ENCODE measurements at regions not wholly inside any gene's neighbourhood (a gene's known extent, or its start where the extent isn't known, plus 50 kb on each side); places are given as distances from the start of the nearest gene placed in this dataset.

DNA sequence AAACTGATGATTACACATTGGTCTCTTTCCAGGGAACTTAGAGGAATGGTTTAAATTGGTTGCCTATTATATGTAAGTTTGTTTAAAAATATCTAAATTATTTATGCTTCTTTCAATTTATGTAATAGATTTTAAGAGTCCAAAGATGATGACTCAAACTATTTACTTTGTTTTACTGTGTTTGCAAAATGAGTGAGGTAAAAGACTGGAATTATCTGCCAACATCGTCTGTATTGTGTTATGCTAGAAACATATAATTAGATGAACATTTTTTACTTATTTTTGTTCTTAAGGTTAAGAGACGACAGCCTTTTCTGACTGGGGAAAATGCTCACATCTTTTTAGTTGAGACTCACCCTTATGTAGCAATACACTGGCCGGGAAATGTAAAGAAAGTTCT lies 51.1 kb upstream of the SYTL5 start:
- Mint-ChIP-seq H3K36me3 (ENCODE audit: insufficient read depth) (no peaks in the 10 kb centered on the region), H3K4me3 (no peak overlapping the region), H3K4me1 (ENCODE audit: low read depth) (no peaks in the 10 kb centered on the region), H3K9me3 (no peaks in the 10 kb centered on the region), H3K27me3 (ENCODE audit: low read depth) (peaks cover 2% of the 10 kb centered on the region)
- ATAC-seq (no peak), DNase-seq (no peak)

DNA sequence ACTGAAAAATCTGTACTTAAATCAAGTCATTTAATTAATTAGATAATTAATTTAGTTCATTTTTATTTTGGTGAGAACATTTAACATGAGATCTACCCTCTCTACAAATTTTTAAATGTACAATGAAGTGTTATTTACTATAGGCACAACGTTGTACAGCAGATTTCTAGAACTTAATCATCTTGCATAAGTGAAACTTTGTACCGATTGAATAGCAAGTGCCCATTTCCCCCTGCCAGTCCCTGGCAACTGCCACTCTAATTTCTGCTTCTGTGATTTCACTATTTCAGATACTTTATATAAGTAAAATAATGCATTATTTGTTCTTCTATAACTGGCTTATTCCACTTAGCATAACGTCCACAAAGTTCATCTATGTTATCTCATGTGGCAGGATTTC lies 50.1 kb upstream of the SYTL5 start:
- no peaks in the 10 kb centered on the region for H3K27me3 Mint-ChIP-seq (ENCODE audit: low read depth)
- H3K9me3 Mint-ChIP-seq = no peaks in the 10 kb centered on the region
- H3K36me3 Mint-ChIP-seq (ENCODE audit: insufficient read depth) = no peaks in the 10 kb centered on the region
- ATAC-seq = no peak
- no peak overlapping the region for H3K4me3 Mint-ChIP-seq
- no peaks in the 10 kb centered on the region for H3K4me1 Mint-ChIP-seq (ENCODE audit: low read depth)
- DNase-seq = no peak

Data from activated T-cell treated with anti-CD3 and anti-CD28 coated beads, Interleukin-2, amount 50 U/mL, for 4 hours (primary cell).